Suprapubic skin (tissue), 4 donors: ENCODE measurements at regions not wholly inside any gene's neighbourhood (a gene's known extent, or its start where the extent isn't known, plus 50 kb on each side); places are given as distances from the start of the nearest gene placed in this dataset.

Experiments
- DNase-seq, 2 donors: peaks; one replicate each; pipeline ENCODE4 v3.0.0-alpha.2; 2019; ENCODE audit warnings: low spot score in 2 of 2
- H3K27ac ChIP-seq: fragments of 200-600 bp; sonication (generic); one replicate; pipeline ENCODE4 v1.5.1; 2019
- H3K27me3 ChIP-seq: fragments of 200-600 bp; sonication (generic); one replicate; pipeline ENCODE4 v1.5.1; 2019
- H3K36me3 ChIP-seq: fragments of 200-600 bp; sonication (generic); one replicate; pipeline ENCODE4 v1.5.1; 2019
- H3K4me1 ChIP-seq: fragments of 200-600 bp; sonication (generic); one replicate; pipeline ENCODE4 v1.5.1; 2019
- H3K4me3 ChIP-seq: fragments of 200-600 bp; sonication (generic); one replicate; pipeline ENCODE4 v1.5.1; 2019; ENCODE audit warnings: mild to moderate bottlenecking
- H3K9me3 ChIP-seq: fragments of 200-600 bp; sonication (generic); one replicate; pipeline ENCODE4 v1.5.1; 2019
- EP300 ChIP-seq: sonication (generic); formaldehyde crosslinking; IDR thresholded peaks from one replicate; pipeline ENCODE4 v1.6.1; 2017; ENCODE audit warnings: antibody characterized with exemption
- POLR2A ChIP-seq, 2 donors: fragments of 450-650 bp; IDR thresholded peaks; one replicate each; pipeline ENCODE4 v1.6.1; 2017; ENCODE audit warnings: antibody characterized with exemption in 2 of 2, mild to moderate bottlenecking in 2 of 2, moderate library complexity in 2 of 2
- POLR2AphosphoS5 ChIP-seq, 3 donors: sonication (generic); formaldehyde crosslinking; IDR thresholded peaks; one replicate each; pipeline ENCODE4 v1.6.1; 2017; ENCODE audit warnings: antibody characterized with exemption in 3 of 3
- WGBS: methylation state at CpG from one replicate; pipeline ENCODE4 v1.1.5; 2018; 5-methylcytosine and 5-hydroxymethylcytosine counted together
- TF ChIP-seq, protein P1 (sequence below), 2 donors: fragments of 200-600 bp in 1 of 2; fragments of 450-650 bp in 1 of 2; sonication (generic) in 1 of 2; IDR thresholded peaks; one replicate each; pipeline ENCODE4 v1.5.1; 2016 to 2019; ENCODE audit warnings: antibody characterized with exemption in 2 of 2, mild to moderate bottlenecking in 1 of 2, moderate library complexity in 1 of 2

DNA sequence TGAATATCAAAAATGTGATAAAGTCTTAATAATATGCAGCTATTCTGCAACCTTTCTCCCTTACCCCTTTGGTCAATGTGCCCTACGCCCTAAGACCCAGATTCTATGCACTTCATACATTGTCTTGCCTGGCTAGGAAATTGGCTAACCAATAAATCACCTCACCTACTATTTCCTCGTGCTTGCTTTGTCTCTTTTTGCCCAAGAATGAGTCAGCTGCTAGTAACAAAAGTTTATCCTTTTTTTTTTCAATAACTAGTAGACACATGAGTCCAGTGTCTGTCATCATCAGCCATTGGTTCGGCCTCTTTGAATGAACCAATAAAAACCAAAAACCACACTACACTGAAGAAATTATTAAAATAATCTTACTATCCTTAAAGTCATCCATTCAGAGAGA is 387.1 kb downstream of the PPP3CA start:
- H3K4me3 ChIP-seq = no peak overlapping the region
- H3K4me1 ChIP-seq = no peaks in the 10 kb centered on the region
- H3K27ac ChIP-seq = no peak overlapping the region
- no peaks in the 10 kb centered on the region for H3K9me3 ChIP-seq
- TF ChIP-seq EP300 (no peak), POLR2A (IDR thresholded peaks at IDR 0.05) (no peak), POLR2AphosphoS5 (IDR thresholded peaks at IDR 0.05) (no peak)
- TF ChIP-seq, protein P1, sequence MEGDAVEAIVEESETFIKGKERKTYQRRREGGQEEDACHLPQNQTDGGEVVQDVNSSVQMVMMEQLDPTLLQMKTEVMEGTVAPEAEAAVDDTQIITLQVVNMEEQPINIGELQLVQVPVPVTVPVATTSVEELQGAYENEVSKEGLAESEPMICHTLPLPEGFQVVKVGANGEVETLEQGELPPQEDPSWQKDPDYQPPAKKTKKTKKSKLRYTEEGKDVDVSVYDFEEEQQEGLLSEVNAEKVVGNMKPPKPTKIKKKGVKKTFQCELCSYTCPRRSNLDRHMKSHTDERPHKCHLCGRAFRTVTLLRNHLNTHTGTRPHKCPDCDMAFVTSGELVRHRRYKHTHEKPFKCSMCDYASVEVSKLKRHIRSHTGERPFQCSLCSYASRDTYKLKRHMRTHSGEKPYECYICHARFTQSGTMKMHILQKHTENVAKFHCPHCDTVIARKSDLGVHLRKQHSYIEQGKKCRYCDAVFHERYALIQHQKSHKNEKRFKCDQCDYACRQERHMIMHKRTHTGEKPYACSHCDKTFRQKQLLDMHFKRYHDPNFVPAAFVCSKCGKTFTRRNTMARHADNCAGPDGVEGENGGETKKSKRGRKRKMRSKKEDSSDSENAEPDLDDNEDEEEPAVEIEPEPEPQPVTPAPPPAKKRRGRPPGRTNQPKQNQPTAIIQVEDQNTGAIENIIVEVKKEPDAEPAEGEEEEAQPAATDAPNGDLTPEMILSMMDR (IDR thresholded peaks at IDR 0.05) = no peak
- WGBS = 83% methylated on average over 3 of the region's 3 CpGs
- DNase-seq = no peak
- no peaks in the 10 kb centered on the region for H3K27me3 ChIP-seq
- H3K36me3 ChIP-seq = no peaks in the 10 kb centered on the region

DNA sequence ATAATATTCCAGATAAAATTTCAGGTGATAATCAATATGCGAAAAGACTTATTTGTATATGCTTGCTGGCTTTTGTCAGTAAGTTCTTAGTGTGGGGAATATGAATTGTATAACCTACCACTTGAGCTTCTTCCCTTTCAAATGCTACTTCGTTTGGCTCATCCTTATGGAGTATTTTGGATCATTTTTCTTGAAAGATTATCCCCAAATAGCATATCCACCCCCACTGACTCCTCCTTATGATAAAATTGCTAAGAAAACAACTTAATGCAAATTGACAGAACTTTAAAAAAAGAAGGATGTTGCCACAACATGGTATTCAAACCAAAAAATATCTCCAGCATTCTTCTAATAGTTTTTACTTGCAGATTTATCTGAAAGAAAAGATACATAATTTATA is 393.3 kb downstream of the PPP3CA start:
- Histone ChIP-seq H3K27ac (no peak overlapping the region), H3K4me1 (no peaks in the 10 kb centered on the region), H3K27me3 (no peaks in the 10 kb centered on the region), H3K36me3 (no peaks in the 10 kb centered on the region), H3K9me3 (no peaks in the 10 kb centered on the region), H3K4me3 (no peak overlapping the region)
- WGBS = 74% methylated on average over 2 of the region's 2 CpGs
- no peak for TF ChIP-seq POLR2A (IDR thresholded peaks at IDR 0.05)
- TF ChIP-seq, protein P1 (IDR thresholded peaks at IDR 0.05) = no peak
- TF ChIP-seq POLR2AphosphoS5 (IDR thresholded peaks at IDR 0.05) = no peak
- no peak for TF ChIP-seq EP300
- DNase-seq = no peak

DNA sequence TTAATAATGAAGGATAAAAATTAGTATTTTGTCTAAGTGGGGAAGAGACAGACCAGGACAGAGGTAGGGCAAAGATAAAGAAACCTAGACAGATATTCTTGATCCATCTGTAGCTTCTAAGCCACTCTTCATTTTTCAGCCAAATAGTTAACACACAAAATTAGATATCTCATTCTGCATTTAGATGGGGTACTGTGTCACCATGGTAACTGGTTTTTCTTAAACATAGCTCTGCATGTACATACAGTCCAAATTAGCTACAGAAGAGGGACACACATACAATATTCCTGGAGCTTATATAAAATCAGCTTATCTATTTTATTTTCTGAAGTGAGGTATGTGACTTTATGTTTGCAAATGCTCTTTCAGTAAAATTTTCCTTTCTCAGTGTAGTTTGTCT is 393.7 kb downstream of the PPP3CA start:
- no peaks in the 10 kb centered on the region for H3K4me1 ChIP-seq
- no peak for TF ChIP-seq EP300
- TF ChIP-seq, protein P1 (IDR thresholded peaks at IDR 0.05) = no peak
- no peak for TF ChIP-seq POLR2A (IDR thresholded peaks at IDR 0.05)
- TF ChIP-seq POLR2AphosphoS5 (IDR thresholded peaks at IDR 0.05) = no peak
- no peak overlapping the region for H3K27ac ChIP-seq
- H3K9me3 ChIP-seq = no peaks in the 10 kb centered on the region
- no peak for DNase-seq
- H3K36me3 ChIP-seq = no peaks in the 10 kb centered on the region
- no peak overlapping the region for H3K4me3 ChIP-seq
- no peaks in the 10 kb centered on the region for H3K27me3 ChIP-seq

DNA sequence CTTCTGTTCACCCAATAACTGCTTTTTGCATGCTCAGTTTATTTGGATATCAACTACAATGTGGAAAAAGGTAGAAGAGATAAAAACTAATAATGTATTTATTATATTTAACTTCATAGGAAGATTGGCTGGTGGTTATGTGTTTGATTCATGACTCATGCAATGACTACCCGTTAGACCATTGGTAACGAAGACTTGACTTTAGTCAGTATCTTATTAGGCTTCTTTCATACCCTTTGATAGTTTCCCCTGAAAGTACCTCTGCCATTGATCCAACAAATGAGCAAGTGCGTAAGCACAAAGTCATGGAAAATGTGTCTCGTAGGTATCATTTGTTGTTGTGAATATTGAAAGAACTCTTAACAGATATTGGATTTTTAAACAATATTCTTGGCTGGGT is 394.7 kb downstream of the PPP3CA start:
- no peak overlapping the region for H3K27ac ChIP-seq
- H3K4me1 ChIP-seq = no peaks in the 10 kb centered on the region
- no peak for DNase-seq
- no peaks in the 10 kb centered on the region for H3K27me3 ChIP-seq
- H3K36me3 ChIP-seq = no peaks in the 10 kb centered on the region
- H3K4me3 ChIP-seq = no peak overlapping the region
- H3K9me3 ChIP-seq = no peaks in the 10 kb centered on the region
- no peak for TF ChIP-seq POLR2AphosphoS5 (IDR thresholded peaks at IDR 0.05)
- TF ChIP-seq, protein P1 (IDR thresholded peaks at IDR 0.05) = no peak
- TF ChIP-seq EP300 = no peak
- no peak for TF ChIP-seq POLR2A (IDR thresholded peaks at IDR 0.05)
- WGBS = 79% methylated on average over 4 of the region's 4 CpGs

DNA sequence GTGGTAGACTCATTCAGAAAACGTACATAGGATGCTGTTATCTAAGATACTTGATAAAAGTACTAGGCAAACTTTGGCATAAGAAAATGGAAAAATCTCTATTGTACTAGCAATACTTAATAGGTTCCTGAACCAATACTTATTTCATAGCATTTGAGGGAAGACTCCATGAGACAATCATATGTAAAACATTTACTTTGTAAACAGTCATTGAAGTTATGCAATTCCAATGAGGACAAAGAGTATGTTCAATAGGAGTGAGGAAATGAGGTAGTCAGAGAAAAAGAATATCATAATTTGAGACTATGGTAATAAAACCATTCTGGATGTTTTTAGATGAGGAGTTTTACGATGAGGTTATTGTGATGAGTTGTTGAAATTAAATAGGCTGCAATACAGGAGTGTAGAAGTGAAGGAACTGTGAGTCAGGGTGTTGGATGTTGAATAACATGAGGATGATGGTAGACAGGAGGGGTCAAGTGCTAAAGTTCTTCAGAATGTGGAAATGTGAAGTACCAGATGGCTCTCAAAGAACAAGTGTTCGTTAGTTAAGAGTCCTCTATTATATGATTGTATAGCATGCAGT is 397.9 kb downstream of the PPP3CA start:
- no peaks in the 10 kb centered on the region for H3K27me3 ChIP-seq
- TF ChIP-seq POLR2A (IDR thresholded peaks at IDR 0.05) = no peak
- TF ChIP-seq EP300 = no peak
- no peak for TF ChIP-seq POLR2AphosphoS5 (IDR thresholded peaks at IDR 0.05)
- TF ChIP-seq, protein P1 (IDR thresholded peaks at IDR 0.05) = no peak
- no peak overlapping the region for H3K27ac ChIP-seq
- no peaks in the 10 kb centered on the region for H3K4me1 ChIP-seq
- H3K4me3 ChIP-seq = no peak overlapping the region
- no peaks in the 10 kb centered on the region for H3K9me3 ChIP-seq
- DNase-seq = no peak
- no peaks in the 10 kb centered on the region for H3K36me3 ChIP-seq
- WGBS = 83% methylated on average over 3 of the region's 3 CpGs
